Smooth muscle cell (in vitro differentiated cells): ENCODE measurements at regions not wholly inside any gene's neighbourhood (a gene's known extent, or its start where the extent isn't known, plus 50 kb on each side); places are given as distances from the start of the nearest gene placed in this dataset.

ENCODE experiments used
- DNase-seq: peaks from one replicate; lab custom pipeline; 2025; ENCODE audit not compliant: unreplicated experiment; lab: John Stamatoyannopoulos, UW
- H2AFZ ChIP-seq: fragments of 200-600 bp; sonication (generic); 2 replicates; pipeline ENCODE4 v1.6.0; 2016; ENCODE audit warnings: antibody characterized with exemption, low read depth, mild to moderate bottlenecking
- H3F3A ChIP-seq: fragments of 200-600 bp; sonication (generic); 2 replicates; pipeline ENCODE4 v1.6.0; 2017; ENCODE audit warnings: antibody characterized with exemption, low read depth
- H3K27ac ChIP-seq: fragments of 200-600 bp; sonication (generic); 2 replicates; pipeline ENCODE4 v1.5.1; 2016; ENCODE audit warnings: low read depth, mild to moderate bottlenecking
- H3K27me3 ChIP-seq: fragments of 200-600 bp; sonication (generic); 2 replicates; pipeline ENCODE4 v1.6.1; 2016; ENCODE audit warnings: low read depth, mild to moderate bottlenecking
- H3K36me3 ChIP-seq: fragments of 200-600 bp; sonication (generic); 2 replicates; pipeline ENCODE4 v1.5.1; 2016; ENCODE audit warnings: low read depth
- H3K4me1 ChIP-seq: fragments of 200-600 bp; sonication (generic); 2 replicates; pipeline ENCODE4 v1.5.1; 2016; ENCODE audit warnings: low read depth
- H3K4me2 ChIP-seq: fragments of 200-600 bp; sonication (generic); 2 replicates; pipeline ENCODE4 v1.6.0; 2016; ENCODE audit warnings: mild to moderate bottlenecking
- H3K4me3 ChIP-seq: fragments of 200-600 bp; sonication (generic); 2 replicates; pipeline ENCODE4 v1.5.1; 2016; ENCODE audit warnings: mild to moderate bottlenecking
- H3K79me2 ChIP-seq: fragments of 200-600 bp; sonication (generic); 2 replicates; pipeline ENCODE4 v1.6.0; 2016; ENCODE audit warnings: low read depth, mild to moderate bottlenecking
- H3K9ac ChIP-seq: fragments of 200-600 bp; sonication (generic); 2 replicates; pipeline ENCODE4 v1.6.0; 2016; ENCODE audit warnings: low read depth
- H3K9me3 ChIP-seq: fragments of 200-600 bp; sonication (generic); replicated peaks from 2 replicates; pipeline ENCODE4 v1.5.1; 2016; ENCODE audit warnings: low read depth
- H4K20me1 ChIP-seq: fragments of 200-600 bp; sonication (generic); 2 replicates; pipeline ENCODE4 v1.6.0; 2016; ENCODE audit warnings: low read depth
- WGBS: methylation state at CpG from one replicate; pipeline ENCODE4 v1.1.7; 2016; ENCODE audit warnings: low lambda C conversion rate; 5-methylcytosine and 5-hydroxymethylcytosine counted together
- TF ChIP-seq, protein P1 (sequence below): fragments of 200-600 bp; sonication (generic); IDR thresholded peaks from 2 replicates; pipeline ENCODE4 v1.5.1; 2017; ENCODE audit warnings: borderline replicate concordance, mild to moderate bottlenecking, antibody characterized with exemption; ENCODE audit not compliant: insufficient read depth, poor library complexity, severe bottlenecking

DNA sequence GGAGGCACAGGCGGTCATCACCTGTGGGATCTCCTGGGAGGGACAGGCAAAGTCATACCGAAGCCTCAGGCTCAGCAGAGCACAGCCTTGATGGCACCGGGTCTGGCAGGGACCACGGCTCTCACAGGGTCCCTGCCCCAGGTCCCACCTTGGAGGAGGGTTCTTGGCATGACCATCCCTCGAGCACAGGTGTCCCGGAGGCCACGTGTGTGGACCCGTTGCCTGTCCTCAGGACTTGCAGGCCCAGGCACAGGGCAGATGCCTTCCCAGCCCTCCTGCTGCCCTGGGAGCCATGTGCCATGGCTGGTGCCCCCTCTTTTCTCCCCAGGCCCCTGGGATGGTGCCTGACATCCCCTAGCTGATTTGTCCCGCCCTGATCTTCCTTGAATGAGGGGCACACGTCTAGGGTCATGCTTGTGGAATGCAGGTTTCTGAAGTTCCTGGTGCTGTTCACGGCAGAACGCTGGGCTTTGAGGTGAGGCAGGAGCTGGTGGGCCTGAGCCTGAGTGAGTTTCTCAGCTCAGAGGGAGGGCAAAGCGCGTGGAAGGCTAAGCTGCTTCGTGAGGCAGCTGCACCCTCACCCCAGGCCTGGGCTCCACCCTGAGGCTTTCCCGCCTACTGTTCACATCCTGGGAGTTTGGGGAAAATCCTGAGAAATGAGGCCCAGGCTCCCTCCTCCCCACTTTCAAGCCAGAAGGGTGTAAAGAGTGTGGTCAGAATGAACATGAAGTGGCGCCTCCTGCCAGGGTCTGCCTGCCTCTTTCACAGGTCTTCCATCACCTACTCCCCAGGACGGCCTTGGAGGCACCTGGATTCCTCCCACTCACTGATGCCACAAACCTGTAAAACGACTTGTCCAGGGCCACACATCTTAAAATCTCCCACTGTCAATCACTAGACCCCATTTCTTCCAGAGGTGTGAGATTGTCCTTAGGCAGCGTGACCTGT lies 325.8 kb upstream of the B3GAT1 start:
- Histone ChIP-seq H3K27me3 (no peaks in the 10 kb centered on the region), H3K4me3 (no peak overlapping the region), H3K79me2 (no peaks in the 10 kb centered on the region), H2AFZ (no peak overlapping the region), H3F3A (peaks cover 1% of the 10 kb centered on the region), H3K4me2 (no peak overlapping the region), H3K9me3 (no peaks in the 10 kb centered on the region), H3K27ac (no peak overlapping the region), H3K4me1 (peaks cover 16% of the 10 kb centered on the region), H3K36me3 (no peaks in the 10 kb centered on the region), H3K9ac (no peak overlapping the region), H4K20me1 (peaks cover 3% of the 10 kb centered on the region)
- DNase-seq, result no peak
- TF ChIP-seq, protein P1, sequence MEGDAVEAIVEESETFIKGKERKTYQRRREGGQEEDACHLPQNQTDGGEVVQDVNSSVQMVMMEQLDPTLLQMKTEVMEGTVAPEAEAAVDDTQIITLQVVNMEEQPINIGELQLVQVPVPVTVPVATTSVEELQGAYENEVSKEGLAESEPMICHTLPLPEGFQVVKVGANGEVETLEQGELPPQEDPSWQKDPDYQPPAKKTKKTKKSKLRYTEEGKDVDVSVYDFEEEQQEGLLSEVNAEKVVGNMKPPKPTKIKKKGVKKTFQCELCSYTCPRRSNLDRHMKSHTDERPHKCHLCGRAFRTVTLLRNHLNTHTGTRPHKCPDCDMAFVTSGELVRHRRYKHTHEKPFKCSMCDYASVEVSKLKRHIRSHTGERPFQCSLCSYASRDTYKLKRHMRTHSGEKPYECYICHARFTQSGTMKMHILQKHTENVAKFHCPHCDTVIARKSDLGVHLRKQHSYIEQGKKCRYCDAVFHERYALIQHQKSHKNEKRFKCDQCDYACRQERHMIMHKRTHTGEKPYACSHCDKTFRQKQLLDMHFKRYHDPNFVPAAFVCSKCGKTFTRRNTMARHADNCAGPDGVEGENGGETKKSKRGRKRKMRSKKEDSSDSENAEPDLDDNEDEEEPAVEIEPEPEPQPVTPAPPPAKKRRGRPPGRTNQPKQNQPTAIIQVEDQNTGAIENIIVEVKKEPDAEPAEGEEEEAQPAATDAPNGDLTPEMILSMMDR, result no peak
- WGBS, result 86% methylated on average over 20 of the region's 20 CpGs

DNA sequence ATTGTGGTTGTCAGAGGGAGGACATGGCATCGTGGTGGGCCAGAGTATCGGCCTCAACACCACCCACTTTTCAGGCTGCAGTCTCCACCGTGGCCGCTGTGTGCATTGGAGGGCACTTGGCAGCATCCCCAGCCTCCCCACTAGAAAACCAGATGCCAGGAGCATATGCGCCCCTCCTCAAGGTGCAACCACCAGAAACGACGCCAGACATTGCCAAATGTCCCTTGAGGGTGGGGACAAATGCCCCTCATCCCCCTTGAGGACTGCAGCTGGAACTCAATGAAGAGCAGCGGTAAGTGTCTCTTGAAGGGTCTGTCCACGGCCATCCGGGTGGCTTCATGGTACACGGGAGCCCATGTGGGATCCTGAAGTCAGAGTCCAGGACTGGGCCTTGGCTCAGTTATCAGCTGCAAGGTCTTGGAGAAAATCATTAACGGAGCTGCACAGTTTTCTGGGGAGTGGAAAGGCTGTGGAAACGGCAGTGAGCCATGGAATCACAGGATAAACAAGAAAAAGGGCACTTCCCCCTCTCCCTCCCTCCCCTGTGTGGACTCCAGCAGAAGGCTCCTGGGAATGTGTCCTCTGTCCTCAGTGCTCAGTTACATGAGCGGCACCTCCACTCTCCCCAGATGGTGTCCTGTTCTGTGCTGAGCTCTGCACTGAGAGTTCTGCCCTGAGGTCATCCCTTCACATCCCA lies 324.4 kb upstream of the B3GAT1 start:
- no peaks in the 10 kb centered on the region for H3K79me2 ChIP-seq
- 92% methylated on average over 14 of the region's 14 CpGs for WGBS
- H3K9ac ChIP-seq, result no peak overlapping the region
- no peak for DNase-seq
- H3K27me3 ChIP-seq, result peaks cover 9% of the 10 kb centered on the region
- no peaks in the 10 kb centered on the region for H4K20me1 ChIP-seq
- H3K27ac ChIP-seq, result no peak overlapping the region
- no peak overlapping the region for H3K4me3 ChIP-seq
- no peaks in the 10 kb centered on the region for H3K36me3 ChIP-seq
- no peaks in the 10 kb centered on the region for H3F3A ChIP-seq
- no peaks in the 10 kb centered on the region for H3K9me3 ChIP-seq
- no peak overlapping the region for H3K4me2 ChIP-seq
- peaks cover 10% of the 10 kb centered on the region for H3K4me1 ChIP-seq
- TF ChIP-seq, protein P1, result no peak
- no peak overlapping the region for H2AFZ ChIP-seq

DNA sequence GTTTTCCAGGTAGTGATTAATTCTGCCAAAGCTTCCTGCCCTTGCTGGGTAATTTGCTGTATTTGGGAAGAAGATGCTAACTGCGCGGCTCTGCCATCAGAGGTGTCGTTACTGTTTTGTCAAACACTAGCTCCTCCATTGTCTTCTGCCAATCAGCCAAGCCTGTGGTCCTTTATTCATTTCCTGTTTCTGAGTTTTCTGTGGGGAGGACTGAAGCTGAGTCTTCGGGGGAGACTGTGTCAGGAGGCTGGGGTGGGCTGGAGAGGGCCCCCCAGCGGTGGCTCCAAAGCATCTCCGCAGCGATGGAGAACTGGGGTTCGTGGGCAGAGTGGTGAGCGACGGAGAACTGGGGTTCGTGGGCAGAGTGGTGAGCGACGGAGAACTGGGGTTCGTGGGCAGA lies 322.9 kb upstream of the B3GAT1 start:
- Histone ChIP-seq H3K9ac (no peak overlapping the region), H2AFZ (no peak overlapping the region), H3K9me3 (no peaks in the 10 kb centered on the region), H3K27ac (no peak overlapping the region), H3K4me2 (no peak overlapping the region), H3K27me3 (peaks cover 24% of the 10 kb centered on the region), H3K4me3 (no peak overlapping the region), H4K20me1 (no peaks in the 10 kb centered on the region), H3K4me1 (peaks cover 16% of the 10 kb centered on the region), H3F3A (no peaks in the 10 kb centered on the region), H3K36me3 (no peaks in the 10 kb centered on the region), H3K79me2 (no peaks in the 10 kb centered on the region)
- TF ChIP-seq, protein P1, result no peak
- WGBS, result 92% methylated on average over 8 of the region's 14 CpGs
- no peak for DNase-seq
